Right atrium auricular region (tissue), 2 donors: ENCODE measurements at regions not wholly inside any gene's neighbourhood (a gene's known extent, or its start where the extent isn't known, plus 50 kb on each side); places are given as distances from the start of the nearest gene placed in this dataset.
A peak's percentile ranks its signal among the peaks of the same experiment; 100 is the strongest.

Experiments
- DNase-seq: peaks from one replicate; pipeline ENCODE4 v3.0.0-alpha.2; 2019; ENCODE audit warnings: low spot score
- H3K27ac ChIP-seq, 2 donors: fragments of 200-600 bp; sonication (generic); 1 replicate in 1 of 2; 2 replicates in 1 of 2; pipeline ENCODE4 v1.5.1; 2016 to 2019
- H3K27me3 ChIP-seq, 2 donors: fragments of 200-600 bp; sonication (generic); one replicate each; pipeline versions ENCODE4 v1.5.1 to v1.6.0; 2017 to 2019
- H3K36me3 ChIP-seq: fragments of 200-600 bp; sonication (generic); one replicate; pipeline ENCODE4 v1.5.1; 2016
- H3K4me1 ChIP-seq, 2 donors: fragments of 200-600 bp; sonication (generic); one replicate each; pipeline versions ENCODE4 v1.5.1 to v1.6.0; 2017 to 2019
- H3K4me3 ChIP-seq, 2 donors: fragments of 200-600 bp; sonication (generic); 1 replicate in 1 of 2; 2 replicates in 1 of 2; pipeline ENCODE4 v1.5.1; 2017 to 2019; ENCODE audit warnings: mild to moderate bottlenecking in 1 of 2, moderate library complexity in 1 of 2
- H3K9me3 ChIP-seq, 2 donors: fragments of 200-600 bp; sonication (generic); one replicate each; pipeline ENCODE4 v1.5.1; 2019
- CTCF ChIP-seq, 2 donors: fragments of 200-600 bp; sonication (generic); IDR thresholded peaks; one replicate each; pipeline ENCODE4 v1.5.1; 2019; ENCODE audit warnings: antibody characterized with exemption in 2 of 2

GRCh38 chr11:69209421-69210309, 53.9 kb downstream of the SMIM38 start:
- no peaks in the 10 kb centered on the region for H3K36me3 ChIP-seq
- peaks cover 0 to 5% of the 10 kb centered on the region in 2 donors for H3K4me1 ChIP-seq
- TF ChIP-seq CTCF (IDR thresholded peaks at IDR 0.05) = no peak
- H3K9me3 ChIP-seq = peaks cover 0 to 7% of the 10 kb centered on the region in 2 donors
- no peaks in the 10 kb centered on the region for H3K27me3 ChIP-seq
- H3K27ac ChIP-seq = no peak overlapping the region
- no peak overlapping the region for H3K4me3 ChIP-seq
- no peak for DNase-seq

GRCh38 chr11:69210310-69211035, 54.7 kb downstream of the SMIM38 start:
- TF ChIP-seq CTCF (IDR thresholded peaks at IDR 0.05) = no peak
- DNase-seq = no peak
- Histone ChIP-seq H3K9me3 (peaks cover 0 to 7% of the 10 kb centered on the region in 2 donors), H3K36me3 (no peaks in the 10 kb centered on the region), H3K4me3 (no peak overlapping the region), H3K4me1 (peaks cover 0 to 5% of the 10 kb centered on the region in 2 donors), H3K27ac (no peak overlapping the region), H3K27me3 (no peaks in the 10 kb centered on the region)

GRCh38 chr11:69211540-69211919, 55.8 kb downstream of the SMIM38 start:
- Histone ChIP-seq H3K27ac (no peak overlapping the region), H3K27me3 (no peaks in the 10 kb centered on the region), H3K9me3 (peaks cover 0 to 7% of the 10 kb centered on the region in 2 donors), H3K4me3 (no peak overlapping the region), H3K36me3 (no peaks in the 10 kb centered on the region), H3K4me1 (peaks cover 0 to 5% of the 10 kb centered on the region in 2 donors)
- DNase-seq = no peak
- TF ChIP-seq CTCF (IDR thresholded peaks at IDR 0.05) = no peak

DNA sequence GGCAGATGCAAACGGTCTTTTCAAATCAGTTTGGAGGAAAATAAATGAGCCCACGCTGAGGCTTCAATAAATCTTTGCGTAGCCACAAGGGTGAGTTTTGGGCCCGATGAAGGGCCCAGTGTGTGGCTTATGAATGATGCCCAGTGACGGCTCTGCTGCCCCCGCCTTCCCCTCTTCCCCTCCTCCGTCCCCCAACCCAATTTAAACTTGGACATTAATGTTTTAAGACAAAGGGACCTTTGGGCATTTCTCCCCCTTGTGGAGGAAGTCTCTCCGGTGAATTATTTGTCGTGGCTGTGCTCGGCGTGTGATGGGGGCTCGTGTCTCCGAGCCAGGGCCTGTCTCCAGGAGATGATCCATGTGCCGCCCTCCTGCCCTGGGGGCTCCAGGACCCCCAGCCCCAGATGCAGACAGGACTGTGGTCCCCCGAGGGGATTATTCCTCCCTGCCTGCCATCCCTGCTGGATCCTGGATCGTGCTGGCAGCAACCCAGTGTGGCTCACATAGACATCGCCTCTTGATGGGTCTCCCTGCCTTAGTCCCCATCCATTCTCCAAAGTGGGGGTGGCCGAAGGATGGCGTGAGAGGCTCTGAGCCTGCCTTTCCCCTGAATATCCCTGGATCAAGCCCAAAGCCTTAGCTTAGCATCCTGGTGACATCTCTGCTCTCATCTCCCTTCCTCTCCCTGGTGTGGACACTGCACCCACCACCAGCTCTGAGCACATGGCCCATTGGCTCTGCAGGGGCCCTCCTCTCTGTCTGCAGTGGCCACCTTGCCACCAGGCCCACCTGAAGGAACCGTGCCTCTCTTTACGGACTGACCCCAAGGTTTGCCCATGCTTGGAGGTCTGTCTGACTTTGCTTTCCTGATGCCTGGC, 56.4 kb downstream of the SMIM38 start:
- no peak for DNase-seq

More for the DNA sequence above, 56.4 kb downstream of the SMIM38 start:
- Histone ChIP-seq H3K9me3 (peaks cover 0 to 7% of the 10 kb centered on the region in 2 donors), H3K27ac (no peak overlapping the region), H3K4me3 (no peak overlapping the region), H3K36me3 (no peaks in the 10 kb centered on the region), H3K4me1 (peaks cover 0 to 5% of the 10 kb centered on the region in 2 donors), H3K27me3 (no peaks in the 10 kb centered on the region)
- TF ChIP-seq CTCF (IDR thresholded peaks at IDR 0.05) = peak in 1 of 2 donors; percentile 56
